ENCODE measurements at regions not wholly inside any gene's neighbourhood (a gene's known extent, or its start where the extent isn't known, plus 50 kb on each side); places are given as distances from the start of the nearest gene placed in this dataset.

- no peak for TF ChIP-seq MAX (IDR thresholded peaks at IDR 0.05)
Observed at GRCh38 chr5:68740226-68740910, 353.4 kb upstream of the SLC30A5 start (continued).

DNA sequence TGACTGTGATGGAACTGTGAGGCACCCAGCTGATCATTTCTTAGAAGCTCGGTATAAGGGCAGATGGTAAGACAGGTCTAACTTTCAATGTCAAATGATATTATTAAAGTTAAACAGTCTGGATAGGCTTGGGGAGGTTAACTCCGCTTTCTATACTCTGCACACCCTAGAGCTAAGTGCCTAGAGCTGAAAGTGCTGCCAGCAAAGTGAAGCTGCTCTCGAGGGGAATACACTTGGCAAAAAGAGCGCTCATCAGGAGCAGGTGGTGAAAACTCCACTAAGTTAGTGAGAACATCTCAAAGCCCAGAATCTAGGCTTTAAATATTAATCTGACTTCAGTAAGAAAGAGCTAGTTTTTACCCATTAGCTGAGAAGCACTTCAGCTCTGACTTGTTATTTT lies 349.6 kb upstream of the SLC30A5 start:
- no peaks in the 10 kb centered on the region for H3K4me1 ChIP-seq (ENCODE audit: control insufficient read depth in 1 of 2, insufficient read depth in 2 of 2, low read length in 2 of 2)
- intact Hi-C loops (cut with micrococcal nuclease) = no loop called here
- no peak overlapping the region for H3K27ac ChIP-seq (ENCODE audit: low read depth, low read length)
- H2AFZ ChIP-seq (ENCODE audit: low read depth, low read length, poor library complexity, severe bottlenecking) = no peak overlapping the region
- no peaks in the 10 kb centered on the region for H3K27me3 ChIP-seq (ENCODE audit: insufficient read depth, low read length)
- DNase-seq (ENCODE audit: low read depth, low spot score) (no peak), ATAC-seq (no peak)
- TF ChIP-seq REST (IDR thresholded peaks at IDR 0.05; ENCODE audit: low read depth) (no peak), ZNF274 (IDR thresholded peaks at IDR 0.05; ENCODE audit: low read depth, low read length) (no peak), SRF (IDR thresholded peaks at IDR 0.05; ENCODE audit: low read depth) (no peak), ELF1 (IDR thresholded peaks at IDR 0.05; ENCODE audit: borderline replicate concordance, low read depth) (no peak), POLR2AphosphoS5 (IDR thresholded peaks at IDR 0.05; ENCODE audit: low read depth, low read length) (no peak), JUND (IDR thresholded peaks at IDR 0.05) (no peak), FOSL1 (IDR thresholded peaks at IDR 0.05; ENCODE audit: low read depth) (no peak), SIN3A (IDR thresholded peaks at IDR 0.05; ENCODE audit: low read depth) (no peak)
- TF ChIP-seq, protein P1, sequence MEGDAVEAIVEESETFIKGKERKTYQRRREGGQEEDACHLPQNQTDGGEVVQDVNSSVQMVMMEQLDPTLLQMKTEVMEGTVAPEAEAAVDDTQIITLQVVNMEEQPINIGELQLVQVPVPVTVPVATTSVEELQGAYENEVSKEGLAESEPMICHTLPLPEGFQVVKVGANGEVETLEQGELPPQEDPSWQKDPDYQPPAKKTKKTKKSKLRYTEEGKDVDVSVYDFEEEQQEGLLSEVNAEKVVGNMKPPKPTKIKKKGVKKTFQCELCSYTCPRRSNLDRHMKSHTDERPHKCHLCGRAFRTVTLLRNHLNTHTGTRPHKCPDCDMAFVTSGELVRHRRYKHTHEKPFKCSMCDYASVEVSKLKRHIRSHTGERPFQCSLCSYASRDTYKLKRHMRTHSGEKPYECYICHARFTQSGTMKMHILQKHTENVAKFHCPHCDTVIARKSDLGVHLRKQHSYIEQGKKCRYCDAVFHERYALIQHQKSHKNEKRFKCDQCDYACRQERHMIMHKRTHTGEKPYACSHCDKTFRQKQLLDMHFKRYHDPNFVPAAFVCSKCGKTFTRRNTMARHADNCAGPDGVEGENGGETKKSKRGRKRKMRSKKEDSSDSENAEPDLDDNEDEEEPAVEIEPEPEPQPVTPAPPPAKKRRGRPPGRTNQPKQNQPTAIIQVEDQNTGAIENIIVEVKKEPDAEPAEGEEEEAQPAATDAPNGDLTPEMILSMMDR (IDR thresholded peaks at IDR 0.05 in 2 of 3, conservative IDR thresholded peaks at IDR 0.05 in 1 of 3; ENCODE audit: borderline replicate concordance in 1 of 3, insufficient read depth in 1 of 3, low read depth in 2 of 3, low read length in 2 of 3) = no peak
- no peaks in the 10 kb centered on the region for H3K36me3 ChIP-seq (ENCODE audit: control insufficient read depth in 1 of 2, insufficient read depth in 2 of 2, low read length in 2 of 2)
- no peak overlapping the region for H3K9ac ChIP-seq (ENCODE audit: low read length)
- H3K4me2 ChIP-seq (ENCODE audit: low read length) = no peak overlapping the region
- no peak overlapping the region for H3K4me3 ChIP-seq (replicated peaks in 1 of 2; ENCODE audit: low read depth in 1 of 2, low read length in 2 of 2)
- no peaks in the 10 kb centered on the region for H3K79me2 ChIP-seq (ENCODE audit: insufficient read depth, low read length)
- no peaks in the 10 kb centered on the region for H4K20me1 ChIP-seq (ENCODE audit: insufficient read depth)
- ChIA-PET CTCF (interaction anchor here (1.1 kb wide), 1 partner anchor 458 kb away, joined by 3 read pairs; no protein-coding TSS in a partner anchor), POLR2A (no interaction called here), RAD21 (ENCODE audit: low non-redundant PET in 1 of 2, low total read pairs in 2 of 2, uncharacterized antibody in 2 of 2, unreplicated experiment in 2 of 2) (no interaction called here)
- no TSS peak for BruUV-seq (replicated peaks)
- no peaks in the 10 kb centered on the region for H3K9me3 ChIP-seq (ENCODE audit: control insufficient read depth in 1 of 2, insufficient read depth in 1 of 2, low read depth in 1 of 2, low read length in 2 of 2)
- H3K9me2 ChIP-seq (ENCODE audit: insufficient read depth) = no peaks in the 10 kb centered on the region

All from HCT116 (cell line).